ENCODE measurements at regions not wholly inside any gene's neighbourhood (a gene's known extent, or its start where the extent isn't known, plus 50 kb on each side); places are given as distances from the start of the nearest gene placed in this dataset.

DNA sequence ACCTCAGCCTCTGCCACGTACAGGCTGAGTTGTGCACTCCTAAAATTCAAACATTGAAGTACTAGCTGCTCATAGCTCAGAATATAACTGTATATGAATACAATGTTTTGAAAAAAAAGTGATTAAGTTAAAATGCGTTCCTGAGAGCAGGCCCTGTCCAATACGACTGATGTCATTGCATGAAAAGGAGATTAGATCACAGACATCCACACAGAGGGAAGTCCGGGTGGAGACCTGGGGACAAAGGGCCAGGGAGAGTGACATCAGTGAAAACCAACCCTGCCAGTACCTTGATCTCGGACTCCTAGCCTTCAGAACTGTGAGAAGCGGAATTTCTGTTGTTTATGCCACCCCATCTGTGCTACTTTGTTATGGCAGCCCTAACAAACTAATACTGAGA lies 311.4 kb upstream of the NR2F2 start:
- TF ChIP-seq, protein P1, sequence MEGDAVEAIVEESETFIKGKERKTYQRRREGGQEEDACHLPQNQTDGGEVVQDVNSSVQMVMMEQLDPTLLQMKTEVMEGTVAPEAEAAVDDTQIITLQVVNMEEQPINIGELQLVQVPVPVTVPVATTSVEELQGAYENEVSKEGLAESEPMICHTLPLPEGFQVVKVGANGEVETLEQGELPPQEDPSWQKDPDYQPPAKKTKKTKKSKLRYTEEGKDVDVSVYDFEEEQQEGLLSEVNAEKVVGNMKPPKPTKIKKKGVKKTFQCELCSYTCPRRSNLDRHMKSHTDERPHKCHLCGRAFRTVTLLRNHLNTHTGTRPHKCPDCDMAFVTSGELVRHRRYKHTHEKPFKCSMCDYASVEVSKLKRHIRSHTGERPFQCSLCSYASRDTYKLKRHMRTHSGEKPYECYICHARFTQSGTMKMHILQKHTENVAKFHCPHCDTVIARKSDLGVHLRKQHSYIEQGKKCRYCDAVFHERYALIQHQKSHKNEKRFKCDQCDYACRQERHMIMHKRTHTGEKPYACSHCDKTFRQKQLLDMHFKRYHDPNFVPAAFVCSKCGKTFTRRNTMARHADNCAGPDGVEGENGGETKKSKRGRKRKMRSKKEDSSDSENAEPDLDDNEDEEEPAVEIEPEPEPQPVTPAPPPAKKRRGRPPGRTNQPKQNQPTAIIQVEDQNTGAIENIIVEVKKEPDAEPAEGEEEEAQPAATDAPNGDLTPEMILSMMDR (IDR thresholded peaks at IDR 0.05): no peak
- no peak for TF ChIP-seq GABPA (IDR thresholded peaks at IDR 0.05; ENCODE audit: low read depth)
- no peak for TF ChIP-seq YY1 (IDR thresholded peaks at IDR 0.05; ENCODE audit: low read depth)
- no peak for TF ChIP-seq CHD2 (IDR thresholded peaks at IDR 0.05; ENCODE audit: low read length, partially characterized antibody)
- TF ChIP-seq, protein P2, sequence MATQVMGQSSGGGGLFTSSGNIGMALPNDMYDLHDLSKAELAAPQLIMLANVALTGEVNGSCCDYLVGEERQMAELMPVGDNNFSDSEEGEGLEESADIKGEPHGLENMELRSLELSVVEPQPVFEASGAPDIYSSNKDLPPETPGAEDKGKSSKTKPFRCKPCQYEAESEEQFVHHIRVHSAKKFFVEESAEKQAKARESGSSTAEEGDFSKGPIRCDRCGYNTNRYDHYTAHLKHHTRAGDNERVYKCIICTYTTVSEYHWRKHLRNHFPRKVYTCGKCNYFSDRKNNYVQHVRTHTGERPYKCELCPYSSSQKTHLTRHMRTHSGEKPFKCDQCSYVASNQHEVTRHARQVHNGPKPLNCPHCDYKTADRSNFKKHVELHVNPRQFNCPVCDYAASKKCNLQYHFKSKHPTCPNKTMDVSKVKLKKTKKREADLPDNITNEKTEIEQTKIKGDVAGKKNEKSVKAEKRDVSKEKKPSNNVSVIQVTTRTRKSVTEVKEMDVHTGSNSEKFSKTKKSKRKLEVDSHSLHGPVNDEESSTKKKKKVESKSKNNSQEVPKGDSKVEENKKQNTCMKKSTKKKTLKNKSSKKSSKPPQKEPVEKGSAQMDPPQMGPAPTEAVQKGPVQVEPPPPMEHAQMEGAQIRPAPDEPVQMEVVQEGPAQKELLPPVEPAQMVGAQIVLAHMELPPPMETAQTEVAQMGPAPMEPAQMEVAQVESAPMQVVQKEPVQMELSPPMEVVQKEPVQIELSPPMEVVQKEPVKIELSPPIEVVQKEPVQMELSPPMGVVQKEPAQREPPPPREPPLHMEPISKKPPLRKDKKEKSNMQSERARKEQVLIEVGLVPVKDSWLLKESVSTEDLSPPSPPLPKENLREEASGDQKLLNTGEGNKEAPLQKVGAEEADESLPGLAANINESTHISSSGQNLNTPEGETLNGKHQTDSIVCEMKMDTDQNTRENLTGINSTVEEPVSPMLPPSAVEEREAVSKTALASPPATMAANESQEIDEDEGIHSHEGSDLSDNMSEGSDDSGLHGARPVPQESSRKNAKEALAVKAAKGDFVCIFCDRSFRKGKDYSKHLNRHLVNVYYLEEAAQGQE (IDR thresholded peaks at IDR 0.05; ENCODE audit: low read depth, low read length): no peak
- TF ChIP-seq SMC3 (IDR thresholded peaks at IDR 0.05; ENCODE audit: low read depth, low read length): no peak
- no peak for TF ChIP-seq NFIC (IDR thresholded peaks at IDR 0.05; ENCODE audit: borderline replicate concordance)
- no peak for TF ChIP-seq POLR2AphosphoS5 (IDR thresholded peaks at IDR 0.05; ENCODE audit: low read depth, low read length)
- TF ChIP-seq, protein P3, sequence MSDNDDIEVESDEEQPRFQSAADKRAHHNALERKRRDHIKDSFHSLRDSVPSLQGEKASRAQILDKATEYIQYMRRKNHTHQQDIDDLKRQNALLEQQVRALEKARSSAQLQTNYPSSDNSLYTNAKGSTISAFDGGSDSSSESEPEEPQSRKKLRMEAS (IDR thresholded peaks at IDR 0.05; ENCODE audit: low read depth): no peak
- no peak for TF ChIP-seq RFX5 (IDR thresholded peaks at IDR 0.05; ENCODE audit: low read length)
- TF ChIP-seq RAD21 (IDR thresholded peaks at IDR 0.05; ENCODE audit: low read length): no peak
- TF ChIP-seq EP300 (IDR thresholded peaks at IDR 0.05; ENCODE audit: borderline replicate concordance in 1 of 2, low read depth in 1 of 2, low read length in 1 of 2): no peak
- TF ChIP-seq, protein P4, sequence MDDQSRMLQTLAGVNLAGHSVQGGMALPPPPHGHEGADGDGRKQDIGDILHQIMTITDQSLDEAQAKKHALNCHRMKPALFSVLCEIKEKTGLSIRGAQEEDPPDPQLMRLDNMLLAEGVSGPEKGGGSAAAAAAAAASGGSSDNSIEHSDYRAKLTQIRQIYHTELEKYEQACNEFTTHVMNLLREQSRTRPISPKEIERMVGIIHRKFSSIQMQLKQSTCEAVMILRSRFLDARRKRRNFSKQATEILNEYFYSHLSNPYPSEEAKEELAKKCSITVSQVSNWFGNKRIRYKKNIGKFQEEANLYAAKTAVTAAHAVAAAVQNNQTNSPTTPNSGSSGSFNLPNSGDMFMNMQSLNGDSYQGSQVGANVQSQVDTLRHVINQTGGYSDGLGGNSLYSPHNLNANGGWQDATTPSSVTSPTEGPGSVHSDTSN (IDR thresholded peaks at IDR 0.05): no peak
- no peak for TF ChIP-seq RXRA (IDR thresholded peaks at IDR 0.05; ENCODE audit: borderline replicate concordance, low read depth)
